Mucosa of descending colon (tissue), 3 donors: ENCODE measurements at regions not wholly inside any gene's neighbourhood (a gene's known extent, or its start where the extent isn't known, plus 50 kb on each side); places are given as distances from the start of the nearest gene placed in this dataset.

Experiments
- ATAC-seq: fragments of 200-7000 bp; cut with Tn5 transposase; one replicate; pipeline ENCODE4 v1.9.1; 2020; ENCODE audit warnings: mild to moderate bottlenecking, moderate library complexity
- DNase-seq, 3 donors: peaks; one replicate each; pipeline ENCODE4 v3.0.0-alpha.2; 2020
- H3K36me3 ChIP-seq: fragments of 200-600 bp; one replicate; pipeline ENCODE4 v1.8.0; 2021; ENCODE audit warnings: low read depth, mild to moderate bottlenecking
- H3K4me1 ChIP-seq: fragments of 200-600 bp; one replicate; pipeline ENCODE4 v1.8.0; 2021; ENCODE audit warnings: low read depth, mild to moderate bottlenecking
- H3K4me3 ChIP-seq: fragments of 200-600 bp; one replicate; pipeline ENCODE4 v1.8.0; 2021; ENCODE audit warnings: mild to moderate bottlenecking
- H3K9me3 ChIP-seq: fragments of 200-600 bp; one replicate; pipeline ENCODE4 v1.8.0; 2021; ENCODE audit warnings: mild to moderate bottlenecking
- CTCF ChIP-seq: fragments of 200-600 bp; IDR thresholded peaks from one replicate; pipeline ENCODE4 v1.8.0; 2022; ENCODE audit warnings: antibody characterized with exemption, mild to moderate bottlenecking
- intact Hi-C, 2 donors: fragments of 100-400 bp; cut with DNase I in 1 of 2; cut with micrococcal nuclease in 1 of 2; formaldehyde crosslinking; loops; one replicate each; pipeline versions ENCODE4 v1.11.0 to v1.11.1; 2022; cut with DNase I, micrococcal nuclease
- donor health status: DM: no; HTN: no; CAD: no; lungs with moderate emphysema.
- donor health status: DM: no; HTN: no; CAD: no.
- donor health status: DM: no; HTN: yes; CAD: no.

GRCh38 chr2:103002954-103003353 is 241.1 kb downstream of the TMEM182 start:
- H3K4me3 ChIP-seq: no peak overlapping the region
- no peaks in the 10 kb centered on the region for H3K4me1 ChIP-seq
- no peak for ATAC-seq
- H3K36me3 ChIP-seq: no peaks in the 10 kb centered on the region
- no peak for DNase-seq
- no peaks in the 10 kb centered on the region for H3K9me3 ChIP-seq
- intact Hi-C loops: no loop called here
- no peak for TF ChIP-seq CTCF

GRCh38 chr2:103003750-103004260 is 242.0 kb downstream of the TMEM182 start:
- H3K36me3 ChIP-seq: no peaks in the 10 kb centered on the region
- intact Hi-C loops: no loop called here
- ATAC-seq (no peak), DNase-seq (no peak)
- no peak for TF ChIP-seq CTCF
- H3K9me3 ChIP-seq: no peaks in the 10 kb centered on the region
- no peaks in the 10 kb centered on the region for H3K4me1 ChIP-seq
- no peak overlapping the region for H3K4me3 ChIP-seq

GRCh38 chr2:103004426-103004942 is 242.7 kb downstream of the TMEM182 start:
- no peak for DNase-seq
- no peak overlapping the region for H3K4me3 ChIP-seq
- intact Hi-C loops: no loop called here
- no peaks in the 10 kb centered on the region for H3K4me1 ChIP-seq
- ATAC-seq: no peak
- no peaks in the 10 kb centered on the region for H3K36me3 ChIP-seq
- TF ChIP-seq CTCF: no peak
- H3K9me3 ChIP-seq: no peaks in the 10 kb centered on the region

- ATAC-seq: no peak
Measured at GRCh38 chr2:103005393-103005792, 243.6 kb downstream of the TMEM182 start.

GRCh38 chr2:103007086-103007485 is 245.3 kb downstream of the TMEM182 start:
- no peak for ATAC-seq
- intact Hi-C loops: no loop called here
- TF ChIP-seq CTCF: no peak
- Histone ChIP-seq H3K4me1 (no peaks in the 10 kb centered on the region), H3K9me3 (no peaks in the 10 kb centered on the region), H3K36me3 (no peaks in the 10 kb centered on the region), H3K4me3 (no peak overlapping the region)
- DNase-seq: no peak

More at GRCh38 chr2:103005393-103005792, 243.6 kb downstream of the TMEM182 start:
- Histone ChIP-seq H3K9me3 (no peaks in the 10 kb centered on the region), H3K4me1 (no peaks in the 10 kb centered on the region), H3K36me3 (no peaks in the 10 kb centered on the region), H3K4me3 (no peak overlapping the region)
- no peak for DNase-seq
- intact Hi-C loops: no loop called here
- no peak for TF ChIP-seq CTCF

GRCh38 chr2:103008586-103008985 is 246.8 kb downstream of the TMEM182 start:
- no peak for TF ChIP-seq CTCF
- no peaks in the 10 kb centered on the region for H3K4me1 ChIP-seq
- H3K4me3 ChIP-seq: no peak overlapping the region
- no peak for ATAC-seq
- DNase-seq: no peak
- H3K36me3 ChIP-seq: no peaks in the 10 kb centered on the region
- intact Hi-C loops: no loop called here
- no peaks in the 10 kb centered on the region for H3K9me3 ChIP-seq
